NT2/D1 (cell line): ENCODE measurements at regions not wholly inside any gene's neighbourhood (a gene's known extent, or its start where the extent isn't known, plus 50 kb on each side); places are given as distances from the start of the nearest gene placed in this dataset.
"Not testable (repeated sequence)": the region's sequence is repeated elsewhere in the genome, so short reads cannot be mapped to it uniquely, and the experiment has no call there.

Experiments
- SUZ12 ChIP-seq: IDR thresholded peaks from 2 replicates; pipeline ENCODE4 v1.6.1; 2011; ENCODE audit not compliant: insufficient read length, insufficient read depth; ENCODE audit errors: extremely low read depth
- YY1 ChIP-seq: IDR thresholded peaks from 2 replicates; pipeline ENCODE4 v1.6.1; 2011; ENCODE audit not compliant: insufficient read length, insufficient read depth

DNA sequence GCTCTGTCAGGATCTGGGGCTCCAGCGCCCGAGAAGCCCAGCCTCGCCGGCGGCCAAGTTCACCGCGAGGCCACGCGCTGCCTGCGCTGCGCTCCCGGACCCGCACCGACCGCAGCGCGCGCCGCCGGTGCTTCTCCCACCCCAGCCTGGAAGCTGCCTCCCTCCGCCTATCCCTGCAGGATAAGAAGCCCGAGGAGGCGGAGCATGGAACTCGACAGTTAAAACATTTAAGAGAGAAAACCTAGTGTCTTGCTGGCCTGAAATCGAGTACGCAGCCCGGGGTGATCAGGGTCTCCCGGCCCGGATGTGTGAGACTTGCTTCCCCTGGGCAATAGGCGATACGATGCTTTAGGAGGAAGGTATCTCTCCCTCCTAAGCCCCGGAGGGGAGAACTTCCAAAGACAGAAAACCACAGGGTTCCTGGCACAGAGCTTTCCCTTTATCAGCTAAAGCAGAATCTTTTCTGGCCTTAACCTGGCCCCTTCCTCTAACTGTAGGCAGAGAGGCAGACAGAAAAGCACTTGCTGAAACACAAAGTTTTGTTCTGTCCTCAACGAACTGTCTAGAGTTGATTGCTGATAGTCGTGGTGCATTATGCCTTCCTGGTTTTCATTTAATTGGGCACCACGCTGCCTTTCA, 163.5 kb upstream of the PLGLB2 start:
- not testable (repeated sequence) for TF ChIP-seq SUZ12, YY1
